Smooth muscle cell (in vitro differentiated cells): ENCODE measurements at regions not wholly inside any gene's neighbourhood (a gene's known extent, or its start where the extent isn't known, plus 50 kb on each side); places are given as distances from the start of the nearest gene placed in this dataset.

Source experiments
- DNase-seq: peaks from one replicate; lab custom pipeline; 2025; ENCODE audit not compliant: unreplicated experiment; lab: John Stamatoyannopoulos, UW
- H2AFZ ChIP-seq: fragments of 200-600 bp; sonication (generic); 2 replicates; pipeline ENCODE4 v1.6.0; 2016; ENCODE audit warnings: antibody characterized with exemption, low read depth, mild to moderate bottlenecking
- H3F3A ChIP-seq: fragments of 200-600 bp; sonication (generic); 2 replicates; pipeline ENCODE4 v1.6.0; 2017; ENCODE audit warnings: antibody characterized with exemption, low read depth
- H3K27ac ChIP-seq: fragments of 200-600 bp; sonication (generic); 2 replicates; pipeline ENCODE4 v1.5.1; 2016; ENCODE audit warnings: low read depth, mild to moderate bottlenecking
- H3K27me3 ChIP-seq: fragments of 200-600 bp; sonication (generic); 2 replicates; pipeline ENCODE4 v1.6.1; 2016; ENCODE audit warnings: low read depth, mild to moderate bottlenecking
- H3K36me3 ChIP-seq: fragments of 200-600 bp; sonication (generic); 2 replicates; pipeline ENCODE4 v1.5.1; 2016; ENCODE audit warnings: low read depth
- H3K4me1 ChIP-seq: fragments of 200-600 bp; sonication (generic); 2 replicates; pipeline ENCODE4 v1.5.1; 2016; ENCODE audit warnings: low read depth
- H3K4me2 ChIP-seq: fragments of 200-600 bp; sonication (generic); 2 replicates; pipeline ENCODE4 v1.6.0; 2016; ENCODE audit warnings: mild to moderate bottlenecking
- H3K4me3 ChIP-seq: fragments of 200-600 bp; sonication (generic); 2 replicates; pipeline ENCODE4 v1.5.1; 2016; ENCODE audit warnings: mild to moderate bottlenecking
- H3K79me2 ChIP-seq: fragments of 200-600 bp; sonication (generic); 2 replicates; pipeline ENCODE4 v1.6.0; 2016; ENCODE audit warnings: low read depth, mild to moderate bottlenecking
- H3K9ac ChIP-seq: fragments of 200-600 bp; sonication (generic); 2 replicates; pipeline ENCODE4 v1.6.0; 2016; ENCODE audit warnings: low read depth
- H3K9me3 ChIP-seq: fragments of 200-600 bp; sonication (generic); replicated peaks from 2 replicates; pipeline ENCODE4 v1.5.1; 2016; ENCODE audit warnings: low read depth
- H4K20me1 ChIP-seq: fragments of 200-600 bp; sonication (generic); 2 replicates; pipeline ENCODE4 v1.6.0; 2016; ENCODE audit warnings: low read depth
- CTCF ChIP-seq: fragments of 200-600 bp; sonication (generic); IDR thresholded peaks from 2 replicates; pipeline ENCODE4 v1.5.1; 2017; ENCODE audit warnings: borderline replicate concordance, mild to moderate bottlenecking, antibody characterized with exemption; ENCODE audit not compliant: insufficient read depth, poor library complexity, severe bottlenecking
- WGBS: methylation state at CpG from one replicate; pipeline ENCODE4 v1.1.7; 2016; ENCODE audit warnings: low lambda C conversion rate; 5-methylcytosine and 5-hydroxymethylcytosine counted together

- H3K27ac ChIP-seq, result peak overlapping the region; percentile 92
- WGBS, result 75% methylated on average over 2 of the region's 2 CpGs
- H3K4me2 ChIP-seq, result peak overlapping the region; percentile 29
Observed at GRCh38 chr9:81417299-81417675, 272.1 kb downstream of the TLE1 start.

GRCh38 chr9:81416476-81417298, 272.7 kb downstream of the TLE1 start:
- no peak for DNase-seq
- no peaks in the 10 kb centered on the region for H3K9me3 ChIP-seq
- H3K4me3 ChIP-seq, result no peak overlapping the region
- H2AFZ ChIP-seq, result peak overlapping the region; percentile 38
- H3K79me2 ChIP-seq, result no peaks in the 10 kb centered on the region
- peaks cover 3% of the 10 kb centered on the region for H3K36me3 ChIP-seq
- H3K4me2 ChIP-seq, result peak overlapping the region; percentile 29
- H4K20me1 ChIP-seq, result no peaks in the 10 kb centered on the region
- no peaks in the 10 kb centered on the region for H3K27me3 ChIP-seq
- no peak for TF ChIP-seq CTCF
- peak overlapping the region; percentile 36 for H3K9ac ChIP-seq
- H3K4me1 ChIP-seq, result peaks cover 6% of the 10 kb centered on the region
- peak overlapping the region; percentile 92 for H3K27ac ChIP-seq
- peaks cover 3% of the 10 kb centered on the region for H3F3A ChIP-seq
- WGBS, result 28% methylated on average over 7 of the region's 7 CpGs

More at GRCh38 chr9:81417299-81417675, 272.1 kb downstream of the TLE1 start:
- Histone ChIP-seq H3K9ac (peak overlapping the region; percentile 36), H3K4me1 (peaks cover 6% of the 10 kb centered on the region), H3K9me3 (no peaks in the 10 kb centered on the region), H2AFZ (peak overlapping the region; percentile 38), H3K79me2 (no peaks in the 10 kb centered on the region), H3K36me3 (peaks cover 3% of the 10 kb centered on the region), H3K27me3 (no peaks in the 10 kb centered on the region), H3K4me3 (no peak overlapping the region), H4K20me1 (no peaks in the 10 kb centered on the region), H3F3A (peaks cover 3% of the 10 kb centered on the region)
- no peak for DNase-seq
- TF ChIP-seq CTCF, result no peak

GRCh38 chr9:81414836-81415235, 274.5 kb downstream of the TLE1 start:
- Histone ChIP-seq H3K4me2 (no peak overlapping the region), H3K9me3 (no peaks in the 10 kb centered on the region), H3K9ac (no peak overlapping the region), H3K4me1 (peaks cover 6% of the 10 kb centered on the region), H3K4me3 (no peak overlapping the region), H3K79me2 (no peaks in the 10 kb centered on the region), H3F3A (peaks cover 3% of the 10 kb centered on the region), H4K20me1 (no peaks in the 10 kb centered on the region), H3K27ac (no peak overlapping the region), H2AFZ (no peak overlapping the region), H3K36me3 (no peaks in the 10 kb centered on the region), H3K27me3 (no peaks in the 10 kb centered on the region)
- WGBS, result 95% methylated on average over 1 of the region's 1 CpG
- no peak for TF ChIP-seq CTCF
- no peak for DNase-seq

DNA sequence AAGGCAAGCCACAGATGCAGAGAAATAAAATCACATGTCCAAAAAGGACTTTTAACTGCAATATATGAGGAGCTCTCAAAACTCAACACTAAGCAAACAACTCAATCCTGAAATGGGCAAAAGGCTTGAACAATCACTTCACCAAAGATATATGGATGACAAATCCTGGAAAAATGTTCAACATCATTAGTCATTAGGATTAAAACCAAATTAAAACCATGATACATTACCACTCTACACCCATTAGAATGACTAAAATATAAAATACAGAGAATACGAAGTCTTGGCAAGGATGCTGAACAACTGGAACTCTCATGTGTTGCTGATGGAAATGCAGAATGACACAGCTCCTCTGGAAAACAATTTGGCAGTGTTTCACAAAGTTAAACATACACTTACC, 277.4 kb downstream of the TLE1 start:
- no peak for DNase-seq
- no peaks in the 10 kb centered on the region for H3K79me2 ChIP-seq
- H3F3A ChIP-seq, result peaks cover 3% of the 10 kb centered on the region
- H3K4me3 ChIP-seq, result no peak overlapping the region
- no peak overlapping the region for H3K9ac ChIP-seq
- TF ChIP-seq CTCF, result no peak
- H4K20me1 ChIP-seq, result no peaks in the 10 kb centered on the region
- H3K27me3 ChIP-seq, result no peaks in the 10 kb centered on the region
- H3K4me1 ChIP-seq, result peaks cover 1% of the 10 kb centered on the region
- H2AFZ ChIP-seq, result no peak overlapping the region
- no peak overlapping the region for H3K27ac ChIP-seq
- no peaks in the 10 kb centered on the region for H3K9me3 ChIP-seq
- H3K4me2 ChIP-seq, result no peak overlapping the region
- 88% methylated on average over 1 of the region's 1 CpG for WGBS
- no peaks in the 10 kb centered on the region for H3K36me3 ChIP-seq
